HG02623 (cell line): ENCODE measurements at regions not wholly inside any gene's neighbourhood (a gene's known extent, or its start where the extent isn't known, plus 50 kb on each side); places are given as distances from the start of the nearest gene placed in this dataset.

Experiments used
- ATAC-seq: cut with Tn5 transposase; IDR thresholded peaks from one replicate; pipeline ENCODE4 v1.9.1; 2021; ENCODE audit warnings: moderate library complexity; ENCODE audit not compliant: unreplicated experiment

- ATAC-seq, result no peak
Observed at GRCh38 chr10:44201011-44201410, 183.9 kb downstream of the CXCL12 start.

DNA sequence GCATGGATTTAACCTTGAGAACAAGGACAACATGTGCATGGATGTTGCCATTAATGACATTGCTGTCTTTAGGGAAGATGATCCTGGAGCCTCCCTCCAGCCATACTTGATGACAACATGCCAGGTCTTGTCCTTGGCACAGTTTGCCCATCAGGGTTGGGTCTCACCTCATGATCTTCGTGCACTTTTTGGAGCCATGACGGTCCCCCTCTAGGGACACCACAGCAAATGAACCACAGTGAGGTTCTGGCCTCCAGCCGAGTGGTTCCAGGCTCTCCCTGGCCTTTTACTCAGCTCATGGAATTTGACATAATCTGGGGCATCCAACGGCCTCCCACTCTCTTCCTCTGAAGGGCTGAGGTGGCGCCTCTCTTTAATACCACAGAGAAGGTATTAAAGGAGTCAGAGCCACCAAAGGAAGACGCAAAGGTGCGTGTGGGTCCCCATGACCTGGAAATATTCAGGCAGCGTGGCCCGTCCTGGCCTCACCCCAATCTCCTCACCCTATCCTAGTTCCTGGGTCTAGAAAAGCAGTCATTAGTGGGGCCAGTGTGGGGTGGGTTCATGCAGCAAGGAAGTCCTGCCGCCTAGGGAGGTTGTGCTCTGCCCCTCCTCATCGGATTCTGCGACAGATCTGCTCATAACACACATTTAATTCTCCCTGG lies 184.8 kb downstream of the CXCL12 start:
- no peak for ATAC-seq

DNA sequence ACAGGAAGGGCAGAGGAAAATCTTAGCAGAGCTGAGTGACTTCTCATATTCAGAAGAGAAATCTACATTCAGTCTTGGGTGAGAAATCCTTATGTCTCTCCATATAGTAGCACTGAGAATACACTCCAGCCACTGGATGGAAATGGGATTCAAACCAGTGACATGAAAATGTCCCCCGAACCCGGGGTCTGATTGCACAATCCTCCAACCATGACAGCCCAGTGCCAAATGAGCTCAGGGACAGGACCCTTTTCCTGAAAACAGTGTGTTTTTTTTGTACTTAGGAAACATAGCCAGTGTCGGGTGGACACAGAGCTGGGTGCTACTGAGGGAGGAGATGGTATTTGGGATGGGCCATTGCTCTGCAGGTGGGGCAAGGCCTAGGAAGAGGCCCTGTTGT lies 185.6 kb downstream of the CXCL12 start:
- ATAC-seq, result no peak

DNA sequence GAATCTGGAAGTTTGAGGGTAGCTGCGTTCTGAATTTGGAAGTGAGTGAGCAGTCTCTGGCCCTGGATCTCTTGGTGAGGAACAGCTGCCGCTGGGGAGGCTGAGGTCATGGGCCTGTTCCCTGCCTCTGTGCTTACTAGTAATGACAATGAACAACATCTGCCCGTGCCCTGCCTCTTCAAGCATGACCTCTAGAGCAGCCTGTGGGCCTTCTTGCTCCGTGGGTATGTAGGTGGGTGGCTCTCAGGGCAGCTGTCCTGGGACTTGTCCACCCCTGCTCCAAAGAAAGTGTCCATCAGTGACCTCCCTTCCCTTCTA lies 186.2 kb downstream of the CXCL12 start:
- no peak for ATAC-seq

GRCh38 chr10:44198096-44198779 lies 186.7 kb downstream of the CXCL12 start:
- ATAC-seq, result no peak

GRCh38 chr10:44197646-44198045 lies 187.3 kb downstream of the CXCL12 start:
- ATAC-seq, result no peak

GRCh38 chr10:44196336-44196735 lies 188.6 kb downstream of the CXCL12 start:
- no peak for ATAC-seq

DNA sequence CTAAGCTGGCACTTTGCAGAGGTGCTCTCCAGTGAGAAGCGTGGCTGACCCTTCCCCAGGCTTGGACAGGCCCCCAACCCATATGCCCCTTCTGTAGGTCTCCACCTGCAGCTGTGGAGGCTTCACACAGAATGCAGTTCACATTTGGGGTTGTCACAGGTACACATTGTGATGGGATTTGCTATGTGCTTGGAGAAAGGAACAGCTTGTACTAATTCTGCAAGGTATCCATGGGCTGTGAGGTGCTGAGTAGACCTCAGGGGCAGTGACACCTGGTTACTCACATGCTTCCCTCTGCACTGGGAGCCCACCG lies 188.9 kb downstream of the CXCL12 start:
- ATAC-seq, result no peak

GRCh38 chr10:44195112-44196007 lies 189.5 kb downstream of the CXCL12 start:
- ATAC-seq, result no peak

GRCh38 chr10:44194435-44194834 lies 190.5 kb downstream of the CXCL12 start:
- ATAC-seq, result no peak

GRCh38 chr10:44193567-44194220 lies 191.2 kb downstream of the CXCL12 start:
- no peak for ATAC-seq

- ATAC-seq, result no peak
Observed at GRCh38 chr10:44193166-44193565, 191.7 kb downstream of the CXCL12 start.

- ATAC-seq, result no peak
Observed at GRCh38 chr10:44192435-44192834, 192.5 kb downstream of the CXCL12 start.

- no peak for ATAC-seq
Observed at GRCh38 chr10:44190541-44190940, 194.4 kb downstream of the CXCL12 start.

- ATAC-seq, result no peak
Observed at GRCh38 chr10:44186821-44187220, 198.1 kb downstream of the CXCL12 start.

DNA sequence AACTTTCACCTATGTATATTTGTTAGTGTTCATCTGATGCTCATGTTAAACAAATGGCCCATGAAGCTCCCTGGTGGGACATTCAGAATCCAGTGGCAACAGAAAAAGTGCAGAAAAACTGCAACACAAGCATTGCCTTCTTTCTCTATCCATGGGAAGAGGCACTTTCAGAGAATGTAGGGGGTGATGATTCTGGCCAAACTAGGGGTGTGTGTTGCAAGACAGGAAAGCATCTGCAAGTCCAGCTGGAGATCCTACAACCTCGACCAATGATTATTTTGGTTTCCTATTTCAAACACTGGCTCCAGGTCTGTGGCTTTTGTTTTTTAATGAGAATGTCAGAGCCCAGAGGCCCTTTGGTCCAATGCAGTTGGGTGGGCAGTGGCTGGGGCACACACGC lies 198.7 kb downstream of the CXCL12 start:
- no peak for ATAC-seq

DNA sequence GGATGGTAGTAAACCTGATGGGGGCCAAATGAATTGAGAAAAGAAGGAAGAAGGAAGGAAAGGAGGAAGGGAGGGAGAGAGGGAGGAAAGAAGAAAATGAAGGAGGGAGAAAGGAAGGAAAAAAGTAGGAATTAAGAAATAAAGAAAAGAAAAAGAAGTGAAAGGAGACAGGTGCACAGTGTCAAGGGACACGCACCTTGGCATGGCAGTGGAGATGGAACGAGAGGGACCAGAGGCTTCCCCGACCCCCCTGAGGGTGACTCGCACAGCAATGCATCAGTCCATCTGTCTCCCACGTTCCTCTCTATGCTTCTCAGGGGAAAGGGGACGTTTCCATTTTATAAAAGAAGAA lies 199.6 kb downstream of the CXCL12 start:
- no peak for ATAC-seq

GRCh38 chr10:44184633-44185314 lies 200.1 kb downstream of the CXCL12 start:
- ATAC-seq, result no peak

- no peak for ATAC-seq
Observed at GRCh38 chr10:44183667-44184632, 200.9 kb downstream of the CXCL12 start.

GRCh38 chr10:44182909-44183308 lies 202.0 kb downstream of the CXCL12 start:
- no peak for ATAC-seq
